PC-3 (cell line): ENCODE measurements at regions not wholly inside any gene's neighbourhood (a gene's known extent, or its start where the extent isn't known, plus 50 kb on each side); places are given as distances from the start of the nearest gene placed in this dataset.

ENCODE experiments used
- EZH2 ChIP-seq: fragments of 300-600 bp; sonication (generic); IDR thresholded peaks from one replicate; pipeline ENCODE4 v1.6.1; 2017; ENCODE audit warnings: antibody characterized with exemption, mild to moderate bottlenecking, low read length; ENCODE audit not compliant: unreplicated experiment
- TF ChIP-seq, protein P1 (sequence below): fragments of 300-600 bp; sonication (generic); conservative IDR thresholded peaks from 2 replicates; pipeline ENCODE4 v1.5.1; 2017; ENCODE audit warnings: antibody characterized with exemption, low read depth, mild to moderate bottlenecking, low read length

DNA sequence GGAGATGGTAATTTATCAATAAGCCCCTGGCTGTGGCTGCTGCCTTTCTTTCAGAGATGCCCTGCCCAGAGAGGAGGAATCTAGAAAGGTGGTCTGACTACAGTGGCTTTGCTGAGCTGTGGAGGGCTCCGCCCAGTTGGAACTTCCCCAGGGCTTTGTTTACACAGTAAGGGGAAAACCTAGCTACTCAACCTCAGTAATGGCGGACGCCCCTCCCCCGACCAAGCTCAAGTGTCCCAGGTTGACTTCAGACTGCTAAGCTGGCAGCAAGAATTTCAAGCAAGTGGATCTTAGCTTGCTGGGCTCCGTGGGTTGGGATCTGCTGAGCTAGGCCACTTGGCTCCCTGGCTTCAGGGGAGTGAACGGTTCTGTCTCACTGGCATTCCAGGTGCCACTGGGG is 865.4 kb upstream of the ACO1 start:
- TF ChIP-seq, protein P1, sequence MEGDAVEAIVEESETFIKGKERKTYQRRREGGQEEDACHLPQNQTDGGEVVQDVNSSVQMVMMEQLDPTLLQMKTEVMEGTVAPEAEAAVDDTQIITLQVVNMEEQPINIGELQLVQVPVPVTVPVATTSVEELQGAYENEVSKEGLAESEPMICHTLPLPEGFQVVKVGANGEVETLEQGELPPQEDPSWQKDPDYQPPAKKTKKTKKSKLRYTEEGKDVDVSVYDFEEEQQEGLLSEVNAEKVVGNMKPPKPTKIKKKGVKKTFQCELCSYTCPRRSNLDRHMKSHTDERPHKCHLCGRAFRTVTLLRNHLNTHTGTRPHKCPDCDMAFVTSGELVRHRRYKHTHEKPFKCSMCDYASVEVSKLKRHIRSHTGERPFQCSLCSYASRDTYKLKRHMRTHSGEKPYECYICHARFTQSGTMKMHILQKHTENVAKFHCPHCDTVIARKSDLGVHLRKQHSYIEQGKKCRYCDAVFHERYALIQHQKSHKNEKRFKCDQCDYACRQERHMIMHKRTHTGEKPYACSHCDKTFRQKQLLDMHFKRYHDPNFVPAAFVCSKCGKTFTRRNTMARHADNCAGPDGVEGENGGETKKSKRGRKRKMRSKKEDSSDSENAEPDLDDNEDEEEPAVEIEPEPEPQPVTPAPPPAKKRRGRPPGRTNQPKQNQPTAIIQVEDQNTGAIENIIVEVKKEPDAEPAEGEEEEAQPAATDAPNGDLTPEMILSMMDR, result no peak
- TF ChIP-seq EZH2, result no peak
